ENCODE measurements at regions not wholly inside any gene's neighbourhood (a gene's known extent, or its start where the extent isn't known, plus 50 kb on each side); places are given as distances from the start of the nearest gene placed in this dataset.
"Not testable (repeated sequence)": the region's sequence is repeated elsewhere in the genome, so short reads cannot be mapped to it uniquely, and the experiment has no call there.

DNA sequence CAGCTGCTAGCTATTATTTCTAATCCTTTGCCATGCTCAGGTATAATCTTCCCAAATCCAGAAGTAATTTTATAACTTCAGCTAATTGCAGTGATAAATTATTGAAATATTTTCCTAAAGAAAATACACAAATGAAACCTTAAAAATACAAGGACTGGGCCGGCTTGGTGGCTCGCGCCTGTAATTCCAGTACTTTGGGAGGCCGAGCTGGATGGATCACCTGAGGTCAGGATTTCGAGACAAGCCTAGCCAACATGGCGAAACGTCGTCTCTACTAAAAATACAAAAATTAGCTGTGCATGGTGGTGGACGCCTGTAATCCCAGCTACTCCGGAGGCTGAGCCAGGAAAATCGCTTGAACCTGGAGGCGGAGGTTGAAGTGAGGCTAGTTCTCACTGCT lies 609.2 kb upstream of the POTED start:
- not testable (repeated sequence) for DNase-seq (ENCODE audit: low spot score)

GRCh38 chr21:13037716-13038115 lies 571.9 kb upstream of the POTED start:
- not testable (repeated sequence) for DNase-seq (ENCODE audit: low spot score)

DNA sequence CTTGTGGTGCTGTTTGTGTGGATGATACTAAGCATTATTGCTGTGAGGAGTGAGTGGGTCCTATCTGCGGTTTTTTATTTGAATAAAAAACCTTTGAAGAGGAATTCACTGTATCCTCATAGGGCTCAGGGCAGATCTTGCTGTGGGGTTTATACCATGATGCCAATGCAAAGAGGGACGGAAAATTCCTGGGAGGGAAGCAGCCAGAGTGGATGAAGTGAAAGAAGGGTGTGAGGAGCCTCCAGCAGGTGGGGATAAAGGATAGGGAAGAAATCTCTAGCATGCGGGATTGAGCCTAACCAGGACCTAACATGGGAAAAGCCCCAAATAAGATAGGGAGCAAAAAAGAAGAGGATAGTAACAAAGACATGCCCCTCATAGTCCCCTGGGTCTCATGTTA lies 556.8 kb upstream of the POTED start:
- DNase-seq (ENCODE audit: low spot score) = peak; percentile 7

Measured in globus pallidus (tissue), 1 donor.